Mesothelial cell of epicardium (in vitro differentiated cells): ENCODE measurements at regions not wholly inside any gene's neighbourhood (a gene's known extent, or its start where the extent isn't known, plus 50 kb on each side); places are given as distances from the start of the nearest gene placed in this dataset.
"Not testable (repeated sequence)": the region's sequence is repeated elsewhere in the genome, so short reads cannot be mapped to it uniquely, and the experiment has no call there.

ENCODE experiments used
- DNase-seq, 2 experiments: peaks; one replicate each; pipeline ENCODE4 v3.0.0; 2021; ENCODE audit warnings: low spot score in 2 of 2; ENCODE audit not compliant: unreplicated experiment in 2 of 2
- H3K27ac Mint-ChIP-seq: 2 replicates; pipeline ENCODE4 v1.8.0; 2021; ENCODE audit warnings: mixed read lengths
- H3K27me3 Mint-ChIP-seq: 2 replicates; pipeline ENCODE4 v1.8.0; 2021; ENCODE audit warnings: low read depth, mixed read lengths
- H3K36me3 Mint-ChIP-seq: 2 replicates; pipeline ENCODE4 v1.8.0; 2021; ENCODE audit warnings: mixed read lengths
- H3K4me1 Mint-ChIP-seq: 2 replicates; pipeline ENCODE4 v1.8.0; 2021; ENCODE audit warnings: mixed read lengths
- H3K4me3 Mint-ChIP-seq: 2 replicates; pipeline ENCODE4 v1.8.0; 2021; ENCODE audit warnings: mild to moderate bottlenecking, moderate library complexity, mixed read lengths
- H3K9me3 Mint-ChIP-seq: 2 replicates; pipeline ENCODE4 v1.8.0; 2021; ENCODE audit warnings: mixed read lengths
- CTCF ChIP-seq: fragments of 200-600 bp; sonication (generic); IDR thresholded peaks from one replicate; pipeline ENCODE4 v1.5.0; 2021; ENCODE audit warnings: antibody characterized with exemption; ENCODE audit not compliant: unreplicated experiment

DNA sequence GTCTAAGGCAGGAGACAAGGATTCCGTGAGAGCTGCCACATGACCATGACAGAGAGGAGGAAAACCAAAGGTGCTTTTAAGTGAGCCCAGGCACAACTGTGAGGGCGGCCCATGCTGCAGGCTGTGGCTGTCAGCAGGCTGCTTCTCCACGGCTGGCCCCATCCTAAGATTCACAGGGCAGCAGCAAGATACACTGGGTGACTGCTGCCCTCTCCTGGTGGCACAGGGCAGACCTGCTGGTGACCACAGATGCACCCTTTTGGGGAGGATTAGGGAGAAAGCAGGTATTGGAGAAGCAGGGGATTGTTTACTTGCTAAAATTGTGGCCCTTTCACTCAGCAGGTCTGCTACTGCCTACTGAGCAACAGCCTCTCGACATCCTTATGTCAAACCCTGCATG lies 125.4 kb upstream of the ALDH3B2 start:
- not testable (repeated sequence) for H3K4me3 Mint-ChIP-seq, H3K36me3 Mint-ChIP-seq, DNase-seq

GRCh38 chr11:67797726-67798521 lies 123.5 kb upstream of the ALDH3B2 start:
- not testable (repeated sequence) for H3K4me3 Mint-ChIP-seq, H3K4me1 Mint-ChIP-seq, H3K27ac Mint-ChIP-seq, H3K27me3 Mint-ChIP-seq, H3K36me3 Mint-ChIP-seq, DNase-seq, H3K9me3 Mint-ChIP-seq

More for the DNA sequence above, 125.4 kb upstream of the ALDH3B2 start:
- H3K27ac Mint-ChIP-seq, H3K27me3 Mint-ChIP-seq, H3K4me1 Mint-ChIP-seq, H3K9me3 Mint-ChIP-seq: not testable (repeated sequence)

GRCh38 chr11:67795746-67796145 lies 121.3 kb upstream of the ALDH3B2 start:
- no peak for DNase-seq
- Mint-ChIP-seq H3K36me3 (peaks cover 2% of the 10 kb centered on the region), H3K4me3 (no peak overlapping the region), H3K27me3 (no peaks in the 10 kb centered on the region), H3K9me3 (no peaks in the 10 kb centered on the region), H3K27ac (no peak overlapping the region), H3K4me1 (peaks cover 9% of the 10 kb centered on the region)
- TF ChIP-seq CTCF, result no peak

DNA sequence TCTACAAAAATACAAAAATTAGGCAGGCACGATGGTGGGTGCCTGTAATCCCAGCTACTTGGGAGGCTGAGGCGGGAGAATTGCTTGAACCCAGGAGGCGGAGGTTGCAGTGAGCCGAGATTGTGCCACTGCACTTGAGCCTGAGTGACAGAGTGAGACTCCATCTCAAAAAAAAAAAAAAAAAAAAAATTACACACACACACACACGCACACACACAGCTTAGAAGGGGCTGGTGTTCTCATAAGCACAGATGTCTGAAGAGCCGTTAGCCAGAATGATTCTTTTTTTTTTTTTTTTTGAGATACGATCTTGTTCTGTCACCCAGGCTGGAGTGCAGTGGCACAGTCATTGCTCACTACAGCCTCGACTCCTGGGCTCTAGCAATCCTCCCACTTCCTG lies 119.3 kb upstream of the ALDH3B2 start:
- not testable (repeated sequence) for H3K27ac Mint-ChIP-seq, H3K36me3 Mint-ChIP-seq, DNase-seq, H3K27me3 Mint-ChIP-seq, H3K4me3 Mint-ChIP-seq, H3K9me3 Mint-ChIP-seq
- H3K4me1 Mint-ChIP-seq, result peaks cover 11% of the 10 kb centered on the region

- H3K4me1 Mint-ChIP-seq, result peaks cover 12% of the 10 kb centered on the region
- not testable (repeated sequence) for H3K27ac Mint-ChIP-seq, H3K9me3 Mint-ChIP-seq, H3K36me3 Mint-ChIP-seq, H3K27me3 Mint-ChIP-seq, H3K4me3 Mint-ChIP-seq
- DNase-seq, result peak in 1 of 2 experiments; percentile 63
- peak; percentile 78 for TF ChIP-seq CTCF
These were observed 118.0 kb upstream of the ALDH3B2 start for GRCh38 chr11:67792273-67792990.

DNA sequence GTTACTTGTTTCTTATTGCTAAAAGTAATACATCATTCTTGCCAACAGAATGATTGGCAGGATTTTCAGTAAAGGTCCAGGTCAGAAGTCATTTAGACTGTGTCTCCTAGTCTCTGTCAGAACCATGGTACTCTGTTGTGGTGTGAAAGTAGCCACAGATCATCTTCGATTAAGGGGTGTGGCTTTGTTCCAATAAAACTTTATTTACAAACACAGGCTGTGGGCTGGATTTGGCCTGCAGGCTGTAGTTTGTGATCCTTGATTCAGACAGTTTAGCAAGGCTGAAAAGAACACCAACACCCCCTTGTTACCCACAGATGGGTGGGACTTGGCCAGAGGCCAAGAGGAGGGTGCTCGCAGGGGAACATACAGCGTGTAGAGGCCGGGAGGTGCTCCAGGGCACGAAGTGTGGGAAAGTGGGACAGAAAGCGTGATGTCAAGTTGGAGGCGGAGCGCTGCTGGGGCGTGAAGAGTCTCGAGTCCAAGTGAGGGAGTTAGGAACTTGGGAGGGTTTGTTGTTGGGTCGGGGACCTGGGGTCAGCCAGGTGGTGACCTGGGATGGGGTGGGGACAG lies 117.3 kb upstream of the ALDH3B2 start:
- H3K4me1 Mint-ChIP-seq, result peaks cover 12% of the 10 kb centered on the region
- not testable (repeated sequence) for DNase-seq, H3K36me3 Mint-ChIP-seq, H3K27ac Mint-ChIP-seq, H3K4me3 Mint-ChIP-seq, H3K27me3 Mint-ChIP-seq, H3K9me3 Mint-ChIP-seq

GRCh38 chr11:67788341-67788695 lies 113.9 kb upstream of the ALDH3B2 start:
- not testable (repeated sequence) for DNase-seq, H3K9me3 Mint-ChIP-seq, H3K27ac Mint-ChIP-seq, H3K36me3 Mint-ChIP-seq, H3K27me3 Mint-ChIP-seq, H3K4me3 Mint-ChIP-seq
- peaks cover 12% of the 10 kb centered on the region for H3K4me1 Mint-ChIP-seq

DNA sequence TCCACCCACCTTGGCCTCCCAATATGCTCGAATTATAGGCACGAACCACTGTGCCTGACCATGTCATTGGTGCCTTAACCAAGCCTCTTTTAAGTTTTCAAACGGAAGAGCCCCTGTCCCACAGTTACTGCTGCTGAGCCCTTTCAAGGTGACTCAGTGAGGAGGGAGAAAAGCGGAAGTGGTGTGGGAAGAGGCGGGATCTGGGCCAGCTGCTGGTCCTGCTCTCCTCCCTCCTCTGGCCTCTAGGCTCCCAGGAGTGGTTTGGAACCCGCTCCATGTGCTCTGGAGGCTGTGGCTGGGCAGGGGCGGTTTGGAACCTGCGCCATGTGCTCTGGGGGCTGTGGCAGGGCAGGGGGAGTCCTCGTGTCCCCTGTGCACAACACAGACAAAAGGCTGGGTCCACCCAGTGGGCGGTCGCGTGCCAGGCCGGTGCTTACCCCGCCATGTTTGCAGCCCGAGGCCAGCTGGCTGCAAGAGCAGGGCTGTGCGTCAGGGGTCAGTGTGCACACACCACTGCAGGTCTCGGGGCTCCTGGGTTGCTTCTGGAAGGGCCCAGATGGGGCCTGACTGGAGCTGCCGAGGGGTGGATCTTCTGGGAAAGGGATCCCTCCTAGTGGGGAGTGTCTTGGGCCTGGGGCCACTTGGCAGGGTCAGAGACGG lies 113.4 kb upstream of the ALDH3B2 start:
- H3K36me3 Mint-ChIP-seq, H3K4me3 Mint-ChIP-seq, H3K27ac Mint-ChIP-seq, H3K9me3 Mint-ChIP-seq, DNase-seq, H3K27me3 Mint-ChIP-seq: not testable (repeated sequence)
- H3K4me1 Mint-ChIP-seq, result peaks cover 12% of the 10 kb centered on the region

GRCh38 chr11:67781967-67782366 lies 107.5 kb upstream of the ALDH3B2 start:
- H3K4me1 Mint-ChIP-seq, H3K27me3 Mint-ChIP-seq, H3K9me3 Mint-ChIP-seq, H3K36me3 Mint-ChIP-seq, DNase-seq, H3K4me3 Mint-ChIP-seq, H3K27ac Mint-ChIP-seq: not testable (repeated sequence)

- not testable (repeated sequence) for H3K36me3 Mint-ChIP-seq, H3K9me3 Mint-ChIP-seq, H3K4me3 Mint-ChIP-seq, H3K27ac Mint-ChIP-seq, H3K4me1 Mint-ChIP-seq, H3K27me3 Mint-ChIP-seq, DNase-seq
These were observed 107.1 kb upstream of the ALDH3B2 start for GRCh38 chr11:67781506-67781905.
